HEK293 (cell line): ENCODE measurements at regions not wholly inside any gene's neighbourhood (a gene's known extent, or its start where the extent isn't known, plus 50 kb on each side); places are given as distances from the start of the nearest gene placed in this dataset.

Source experiments
- CTCF ChIA-PET: fragments of 350-600 bp; formaldehyde crosslinking; extraction: SDS; loops from one replicate; lab custom pipeline; 2021; ENCODE audit warnings: antibody characterized with exemption; lab: Yijun Ruan, JAX
- POLR2A ChIA-PET: fragments of 300-600 bp; formaldehyde crosslinking; extraction: SDS; loops from one replicate; lab custom pipeline; 2020; ENCODE audit warnings: antibody characterized with exemption, inconsistent platforms; lab: Yijun Ruan, JAX
- H3K27ac ChIP-seq: fragments of 200-500 bp; sonication (Bioruptor generic); 2 replicates; pipeline ENCODE4 v1.5.1; 2014; ENCODE audit warnings: low read depth, low read length, control low read depth, inconsistent platforms; ENCODE audit errors: extremely low read depth
- H3K36me3 ChIP-seq, 2 experiments: fragments of 200-500 bp in 1 of 2; sonication (Bioruptor generic) in 1 of 2; 1 replicate in 1 of 2; 2 replicates in 1 of 2; pipeline ENCODE4 v1.5.1; 2014 to 2017; ENCODE audit warnings: inconsistent platforms in 2 of 2, low read length in 2 of 2; ENCODE audit not compliant: control insufficient read depth in 2 of 2, insufficient read depth in 1 of 2
- H3K4me1 ChIP-seq: fragments of 200-500 bp; sonication (Bioruptor generic); 2 replicates; pipeline ENCODE4 v1.5.1; 2014; ENCODE audit warnings: mild to moderate bottlenecking, low read length, inconsistent platforms; ENCODE audit not compliant: control insufficient read depth, insufficient read depth
- H3K4me3 ChIP-seq: 2 replicates; pipeline ENCODE4 v1.5.1; 2011; ENCODE audit warnings: low read depth, mild to moderate bottlenecking, control low read depth, low read length, moderate library complexity
- H3K9me3 ChIP-seq: fragments of 200-500 bp; sonication (Bioruptor generic); 2 replicates; pipeline ENCODE4 v1.5.1; 2014; ENCODE audit warnings: low read depth, low read length, inconsistent platforms; ENCODE audit not compliant: control insufficient read depth, insufficient read depth
- OSR2 ChIP-seq: fragments of 450-650 bp; formaldehyde crosslinking; IDR thresholded peaks from 2 replicates; pipeline ENCODE4 v1.5.1; 2016; ENCODE audit warnings: missing biosample characterization, missing genetic modification characterization
- REST ChIP-seq: fragments of 450-650 bp; formaldehyde crosslinking; IDR thresholded peaks from 2 replicates; pipeline ENCODE4 v1.5.1; 2016; ENCODE audit warnings: missing biosample characterization, missing genetic modification characterization
- ZBTB17 ChIP-seq: fragments of 450-650 bp; formaldehyde crosslinking; IDR thresholded peaks from 2 replicates; pipeline ENCODE4 v1.5.1; 2016; ENCODE audit warnings: missing biosample characterization, missing genetic modification characterization
- ZFP69B ChIP-seq: fragments of 450-650 bp; formaldehyde crosslinking; IDR thresholded peaks from 2 replicates; pipeline ENCODE4 v1.5.1; 2016; ENCODE audit warnings: missing biosample characterization, missing genetic modification characterization
- ZNF10 ChIP-seq: fragments of 450-650 bp; formaldehyde crosslinking; IDR thresholded peaks from 2 replicates; pipeline ENCODE4 v1.5.1; 2017; ENCODE audit warnings: missing biosample characterization, missing genetic modification characterization
- ZNF112 ChIP-seq: fragments of 450-650 bp; formaldehyde crosslinking; IDR thresholded peaks from 2 replicates; pipeline ENCODE4 v1.5.0; 2017; ENCODE audit warnings: missing biosample characterization, missing genetic modification characterization
- ZNF16 ChIP-seq: fragments of 450-650 bp; formaldehyde crosslinking; IDR thresholded peaks from 2 replicates; pipeline ENCODE4 v1.5.1; 2016; ENCODE audit warnings: low read depth, missing biosample characterization, missing genetic modification characterization
- ZNF23 ChIP-seq: fragments of 450-650 bp; formaldehyde crosslinking; IDR thresholded peaks from 2 replicates; pipeline ENCODE4 v1.5.1; 2016; ENCODE audit warnings: missing biosample characterization, missing genetic modification characterization, borderline replicate concordance
- ZNF248 ChIP-seq: fragments of 450-650 bp; formaldehyde crosslinking; IDR thresholded peaks from 2 replicates; pipeline ENCODE4 v1.5.1; 2017; ENCODE audit warnings: missing biosample characterization, missing genetic modification characterization
- ZNF341 ChIP-seq: fragments of 450-650 bp; formaldehyde crosslinking; IDR thresholded peaks from 2 replicates; pipeline ENCODE4; 2016; ENCODE audit warnings: low read depth, missing biosample characterization, missing genetic modification characterization
- ZNF350 ChIP-seq: fragments of 450-650 bp; formaldehyde crosslinking; IDR thresholded peaks from 2 replicates; pipeline ENCODE4 v1.5.0; 2017; ENCODE audit warnings: missing biosample characterization, mild to moderate bottlenecking, missing genetic modification characterization
- ZNF404 ChIP-seq: fragments of 450-650 bp; formaldehyde crosslinking; IDR thresholded peaks from 2 replicates; pipeline ENCODE4 v1.5.1; 2017; ENCODE audit warnings: missing biosample characterization, missing genetic modification characterization
- ZNF473 ChIP-seq: fragments of 450-650 bp; formaldehyde crosslinking; IDR thresholded peaks from 2 replicates; pipeline ENCODE4 v1.5.1; 2017; ENCODE audit warnings: missing biosample characterization, missing genetic modification characterization
- ZNF561 ChIP-seq: fragments of 450-650 bp; IDR thresholded peaks from 2 replicates; pipeline ENCODE4 v1.5.1; 2018; ENCODE audit warnings: missing biosample characterization, missing genetic modification characterization, borderline replicate concordance
- ZNF785 ChIP-seq: fragments of 450-650 bp; formaldehyde crosslinking; IDR thresholded peaks from 2 replicates; pipeline ENCODE4 v1.5.1; 2016; ENCODE audit warnings: missing biosample characterization, missing genetic modification characterization
- TF ChIP-seq, protein P1 (sequence below): fragments of 450-650 bp; formaldehyde crosslinking; IDR thresholded peaks from 2 replicates; pipeline ENCODE4 v1.5.1; 2017; ENCODE audit warnings: missing biosample characterization, missing genetic modification characterization
- TF ChIP-seq, protein P2 (sequence below): fragments of 450-650 bp; formaldehyde crosslinking; IDR thresholded peaks from 2 replicates; pipeline ENCODE4 v1.5.1; 2017; ENCODE audit warnings: missing biosample characterization, missing genetic modification characterization
- TF ChIP-seq, protein P3 (sequence below): fragments of 450-650 bp; formaldehyde crosslinking; IDR thresholded peaks from 2 replicates; pipeline ENCODE4 v1.5.1; 2016; ENCODE audit warnings: missing biosample characterization, missing genetic modification characterization

- CTCF ChIA-PET = no interaction called here
- Histone ChIP-seq H3K4me1 (peaks cover 10% of the 10 kb centered on the region), H3K4me3 (no peak overlapping the region), H3K9me3 (no peaks in the 10 kb centered on the region), H3K36me3 (no peaks in the 10 kb centered on the region), H3K27ac (no peak overlapping the region)
- POLR2A ChIA-PET = no interaction called here
- TF ChIP-seq ZNF23 (tag by site-specific recombination) = no peak
Observed at GRCh38 chr7:41492603-41493002, 210.3 kb downstream of the INHBA start.

DNA sequence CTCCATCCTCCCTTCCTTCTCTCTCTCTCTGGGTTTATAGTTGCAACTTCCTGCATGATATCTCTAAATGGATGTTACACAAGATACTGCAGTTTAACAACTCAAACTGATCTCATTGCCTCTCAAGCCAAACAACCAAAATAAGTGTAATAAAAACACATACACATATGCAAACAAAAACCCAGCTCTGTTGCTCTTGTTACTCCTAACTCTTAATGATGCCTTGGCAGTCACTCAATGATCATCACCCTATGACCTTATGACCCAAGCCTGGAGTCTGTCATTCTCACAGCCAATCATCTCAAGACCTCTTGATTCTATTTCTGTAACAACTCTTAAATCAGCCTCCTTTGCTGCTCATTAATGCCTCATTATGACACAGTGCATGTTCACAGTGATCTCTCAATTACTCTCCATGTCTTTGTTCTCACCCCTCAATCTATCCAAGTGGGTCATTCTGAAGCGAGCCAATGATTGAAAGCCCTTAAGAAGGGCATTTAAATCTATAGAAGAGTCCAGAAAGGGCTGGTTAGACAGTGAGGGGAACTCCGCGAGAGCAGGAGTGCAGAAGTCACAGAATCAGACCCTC, 210.9 kb downstream of the INHBA start:
- TF ChIP-seq ZBTB17 (tag by site-specific recombination) (no peak), ZNF561 (tag by site-specific recombination) (no peak), OSR2 (no peak), ZNF16 (tag by site-specific recombination) (no peak), ZNF248 (tag by site-specific recombination) (no peak), ZNF404 (tag by site-specific recombination) (no peak), REST (tag by site-specific recombination) (no peak), ZNF350 (no peak), ZNF112 (tag by site-specific recombination) (no peak), ZFP69B (no peak), ZNF10 (tag by site-specific recombination) (no peak), ZNF785 (no peak), ZNF341 (tag by site-specific recombination) (no peak), ZNF473 (tag by site-specific recombination) (no peak)
- TF ChIP-seq, protein P1, sequence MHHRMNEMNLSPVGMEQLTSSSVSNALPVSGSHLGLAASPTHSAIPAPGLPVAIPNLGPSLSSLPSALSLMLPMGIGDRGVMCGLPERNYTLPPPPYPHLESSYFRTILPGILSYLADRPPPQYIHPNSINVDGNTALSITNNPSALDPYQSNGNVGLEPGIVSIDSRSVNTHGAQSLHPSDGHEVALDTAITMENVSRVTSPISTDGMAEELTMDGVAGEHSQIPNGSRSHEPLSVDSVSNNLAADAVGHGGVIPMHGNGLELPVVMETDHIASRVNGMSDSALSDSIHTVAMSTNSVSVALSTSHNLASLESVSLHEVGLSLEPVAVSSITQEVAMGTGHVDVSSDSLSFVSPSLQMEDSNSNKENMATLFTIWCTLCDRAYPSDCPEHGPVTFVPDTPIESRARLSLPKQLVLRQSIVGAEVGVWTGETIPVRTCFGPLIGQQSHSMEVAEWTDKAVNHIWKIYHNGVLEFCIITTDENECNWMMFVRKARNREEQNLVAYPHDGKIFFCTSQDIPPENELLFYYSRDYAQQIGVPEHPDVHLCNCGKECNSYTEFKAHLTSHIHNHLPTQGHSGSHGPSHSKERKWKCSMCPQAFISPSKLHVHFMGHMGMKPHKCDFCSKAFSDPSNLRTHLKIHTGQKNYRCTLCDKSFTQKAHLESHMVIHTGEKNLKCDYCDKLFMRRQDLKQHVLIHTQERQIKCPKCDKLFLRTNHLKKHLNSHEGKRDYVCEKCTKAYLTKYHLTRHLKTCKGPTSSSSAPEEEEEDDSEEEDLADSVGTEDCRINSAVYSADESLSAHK = no peak
- TF ChIP-seq, protein P2, sequence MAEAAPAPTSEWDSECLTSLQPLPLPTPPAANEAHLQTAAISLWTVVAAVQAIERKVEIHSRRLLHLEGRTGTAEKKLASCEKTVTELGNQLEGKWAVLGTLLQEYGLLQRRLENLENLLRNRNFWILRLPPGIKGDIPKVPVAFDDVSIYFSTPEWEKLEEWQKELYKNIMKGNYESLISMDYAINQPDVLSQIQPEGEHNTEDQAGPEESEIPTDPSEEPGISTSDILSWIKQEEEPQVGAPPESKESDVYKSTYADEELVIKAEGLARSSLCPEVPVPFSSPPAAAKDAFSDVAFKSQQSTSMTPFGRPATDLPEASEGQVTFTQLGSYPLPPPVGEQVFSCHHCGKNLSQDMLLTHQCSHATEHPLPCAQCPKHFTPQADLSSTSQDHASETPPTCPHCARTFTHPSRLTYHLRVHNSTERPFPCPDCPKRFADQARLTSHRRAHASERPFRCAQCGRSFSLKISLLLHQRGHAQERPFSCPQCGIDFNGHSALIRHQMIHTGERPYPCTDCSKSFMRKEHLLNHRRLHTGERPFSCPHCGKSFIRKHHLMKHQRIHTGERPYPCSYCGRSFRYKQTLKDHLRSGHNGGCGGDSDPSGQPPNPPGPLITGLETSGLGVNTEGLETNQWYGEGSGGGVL = no peak
- TF ChIP-seq, protein P3, sequence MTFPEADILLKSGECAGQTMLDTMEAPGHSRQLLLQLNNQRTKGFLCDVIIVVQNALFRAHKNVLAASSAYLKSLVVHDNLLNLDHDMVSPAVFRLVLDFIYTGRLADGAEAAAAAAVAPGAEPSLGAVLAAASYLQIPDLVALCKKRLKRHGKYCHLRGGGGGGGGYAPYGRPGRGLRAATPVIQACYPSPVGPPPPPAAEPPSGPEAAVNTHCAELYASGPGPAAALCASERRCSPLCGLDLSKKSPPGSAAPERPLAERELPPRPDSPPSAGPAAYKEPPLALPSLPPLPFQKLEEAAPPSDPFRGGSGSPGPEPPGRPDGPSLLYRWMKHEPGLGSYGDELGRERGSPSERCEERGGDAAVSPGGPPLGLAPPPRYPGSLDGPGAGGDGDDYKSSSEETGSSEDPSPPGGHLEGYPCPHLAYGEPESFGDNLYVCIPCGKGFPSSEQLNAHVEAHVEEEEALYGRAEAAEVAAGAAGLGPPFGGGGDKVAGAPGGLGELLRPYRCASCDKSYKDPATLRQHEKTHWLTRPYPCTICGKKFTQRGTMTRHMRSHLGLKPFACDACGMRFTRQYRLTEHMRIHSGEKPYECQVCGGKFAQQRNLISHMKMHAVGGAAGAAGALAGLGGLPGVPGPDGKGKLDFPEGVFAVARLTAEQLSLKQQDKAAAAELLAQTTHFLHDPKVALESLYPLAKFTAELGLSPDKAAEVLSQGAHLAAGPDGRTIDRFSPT (tag by site-specific recombination) = no peak
- Histone ChIP-seq H3K27ac (no peak overlapping the region), H3K36me3 (no peaks in the 10 kb centered on the region), H3K4me3 (no peak overlapping the region), H3K4me1 (peaks cover 10% of the 10 kb centered on the region), H3K9me3 (no peaks in the 10 kb centered on the region)
- ChIA-PET POLR2A (no interaction called here), CTCF (interaction anchor here (0.7 kb wide), 1 partner anchor 489 kb away, joined by 5 read pairs; no protein-coding TSS in a partner anchor)
